A549 (cell line): ENCODE measurements at regions not wholly inside any gene's neighbourhood (a gene's known extent, or its start where the extent isn't known, plus 50 kb on each side); places are given as distances from the start of the nearest gene placed in this dataset.

Experiments used
- POLR2A ChIP-seq: IDR thresholded peaks from 2 replicates; pipeline ENCODE4 v1.6.1; 2012; ENCODE audit warnings: mild to moderate bottlenecking, low read length
- TF ChIP-seq, protein P1 (sequence below): fragments of >200 bp; sonication (Bioruptor Twin); formaldehyde crosslinking; IDR thresholded peaks from 3 replicates; pipeline ENCODE4 v1.5.1; 2016

- no peak for TF ChIP-seq POLR2A
- TF ChIP-seq, protein P1, sequence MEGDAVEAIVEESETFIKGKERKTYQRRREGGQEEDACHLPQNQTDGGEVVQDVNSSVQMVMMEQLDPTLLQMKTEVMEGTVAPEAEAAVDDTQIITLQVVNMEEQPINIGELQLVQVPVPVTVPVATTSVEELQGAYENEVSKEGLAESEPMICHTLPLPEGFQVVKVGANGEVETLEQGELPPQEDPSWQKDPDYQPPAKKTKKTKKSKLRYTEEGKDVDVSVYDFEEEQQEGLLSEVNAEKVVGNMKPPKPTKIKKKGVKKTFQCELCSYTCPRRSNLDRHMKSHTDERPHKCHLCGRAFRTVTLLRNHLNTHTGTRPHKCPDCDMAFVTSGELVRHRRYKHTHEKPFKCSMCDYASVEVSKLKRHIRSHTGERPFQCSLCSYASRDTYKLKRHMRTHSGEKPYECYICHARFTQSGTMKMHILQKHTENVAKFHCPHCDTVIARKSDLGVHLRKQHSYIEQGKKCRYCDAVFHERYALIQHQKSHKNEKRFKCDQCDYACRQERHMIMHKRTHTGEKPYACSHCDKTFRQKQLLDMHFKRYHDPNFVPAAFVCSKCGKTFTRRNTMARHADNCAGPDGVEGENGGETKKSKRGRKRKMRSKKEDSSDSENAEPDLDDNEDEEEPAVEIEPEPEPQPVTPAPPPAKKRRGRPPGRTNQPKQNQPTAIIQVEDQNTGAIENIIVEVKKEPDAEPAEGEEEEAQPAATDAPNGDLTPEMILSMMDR: no peak
Measured at GRCh38 chr13:105341256-105341655, 1194.2 kb downstream of the EFNB2 start.
